ENCODE measurements at regions not wholly inside any gene's neighbourhood (a gene's known extent, or its start where the extent isn't known, plus 50 kb on each side); places are given as distances from the start of the nearest gene placed in this dataset.
"Not testable (repeated sequence)": the region's sequence is repeated elsewhere in the genome, so short reads cannot be mapped to it uniquely, and the experiment has no call there.

DNA sequence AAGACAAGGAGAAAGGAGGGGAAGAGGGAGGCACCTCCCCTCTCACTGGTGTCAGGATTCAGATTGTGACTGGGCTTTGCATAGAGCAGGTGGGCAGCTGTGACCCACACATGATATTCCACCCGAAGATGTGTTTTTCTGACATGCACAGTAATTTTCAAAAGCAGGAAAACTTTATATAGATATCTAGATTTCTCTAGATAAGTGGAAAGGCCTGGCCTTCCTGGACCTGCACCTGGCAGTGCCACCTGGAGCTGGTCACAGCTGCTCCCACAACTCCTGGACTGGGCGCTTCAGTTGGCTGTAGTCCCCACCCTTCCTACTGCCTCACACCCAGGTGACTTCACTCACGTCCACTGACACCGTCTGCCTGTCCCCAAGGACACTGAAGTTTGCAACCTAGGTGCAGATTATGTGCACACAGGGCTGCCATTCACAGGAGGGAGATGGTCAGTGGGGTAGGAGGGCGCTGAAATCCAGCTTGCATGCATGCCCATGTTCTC is 70.4 kb upstream of the PLGLB2 start:
- not testable (repeated sequence) for DNase-seq (ENCODE audit: low read depth); H3K4me3 ChIP-seq (ENCODE audit: low read length)

DNA sequence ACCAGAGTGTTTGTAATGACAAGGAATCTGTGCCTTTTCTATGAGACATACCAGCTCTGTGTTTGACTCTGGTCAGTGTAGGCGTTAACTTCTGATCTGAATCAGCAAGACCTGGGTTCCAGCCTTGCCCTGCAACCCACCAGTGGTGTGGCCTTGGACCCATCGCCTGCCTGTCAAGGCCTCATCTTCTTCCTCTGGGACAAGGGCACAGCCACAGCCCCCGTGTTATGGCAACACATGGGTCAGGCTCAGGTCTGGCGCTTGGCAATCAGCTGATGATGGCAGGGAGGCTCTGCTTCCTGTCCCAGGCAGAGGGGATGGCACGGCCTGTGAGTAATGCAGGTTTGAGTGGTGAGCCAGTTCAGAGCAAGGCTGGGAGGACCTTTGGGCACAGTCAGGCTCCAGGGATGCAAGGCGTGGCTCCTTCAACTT is 69.1 kb upstream of the PLGLB2 start:
- DNase-seq (ENCODE audit: low read depth); H3K4me3 ChIP-seq (ENCODE audit: low read length): not testable (repeated sequence)

DNA sequence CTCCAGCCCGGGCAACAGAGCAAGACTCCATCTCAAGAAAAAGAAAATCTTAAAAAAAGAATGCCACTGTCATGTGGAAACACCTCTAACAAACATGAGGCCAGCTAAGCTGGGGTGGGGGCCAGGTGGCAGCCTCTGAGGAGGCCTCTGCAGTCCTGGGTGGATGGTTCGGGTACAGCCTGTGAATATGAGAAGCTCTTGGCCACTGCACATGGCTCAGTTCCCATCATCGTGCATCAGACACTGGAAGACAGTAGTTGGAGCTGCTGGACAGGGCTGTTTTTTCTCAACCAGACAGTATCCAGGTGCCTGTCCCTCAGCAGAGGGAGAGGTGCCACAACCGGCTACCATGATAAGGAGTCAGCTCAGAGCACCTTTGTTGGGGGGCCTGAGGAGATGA is 67.9 kb upstream of the PLGLB2 start:
- not testable (repeated sequence) for DNase-seq (ENCODE audit: low read depth); H3K4me3 ChIP-seq (ENCODE audit: low read length)

DNA sequence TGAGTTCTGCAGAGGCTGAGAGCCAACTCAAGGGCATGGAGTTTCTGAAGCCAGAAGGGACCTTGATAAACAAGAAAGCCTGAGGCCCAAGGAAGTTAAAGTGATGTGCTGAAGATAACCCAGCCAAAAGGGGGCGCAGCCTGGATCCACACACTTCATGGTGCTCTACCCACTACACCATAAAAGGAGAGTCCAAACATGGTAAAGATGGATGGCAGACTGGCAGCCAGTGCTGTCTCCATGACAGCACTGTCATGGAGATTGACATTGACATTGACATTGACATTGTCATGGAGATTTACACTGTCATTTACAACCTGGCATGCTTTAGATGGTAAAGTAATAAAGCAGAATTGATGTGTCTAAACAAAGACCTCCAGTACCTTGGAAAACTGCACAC is 67.2 kb upstream of the PLGLB2 start:
- not testable (repeated sequence) for H3K4me3 ChIP-seq (ENCODE audit: low read length); DNase-seq (ENCODE audit: low read depth)

DNA sequence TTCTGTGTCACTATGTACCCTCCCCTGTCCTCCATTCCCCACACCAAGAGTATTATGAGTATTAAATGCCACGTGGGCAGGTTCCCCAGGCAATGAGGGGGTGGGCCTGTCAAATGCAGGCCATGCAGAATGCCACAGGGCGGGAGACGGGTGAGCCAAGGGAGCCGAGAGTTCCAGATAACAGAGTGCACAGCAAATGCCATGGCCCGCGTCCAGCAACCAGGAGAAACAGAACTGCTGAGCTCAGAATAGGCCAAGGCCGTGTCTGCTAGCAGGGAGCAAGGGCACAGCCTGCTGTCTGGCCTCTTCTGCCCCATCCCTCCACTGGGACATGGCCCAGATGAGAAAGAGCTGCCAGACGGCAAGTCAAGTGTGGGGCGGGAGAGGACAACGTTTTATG is 64.4 kb upstream of the PLGLB2 start:
- not testable (repeated sequence) for H3K4me3 ChIP-seq (ENCODE audit: low read length)
- peak; percentile 18 for DNase-seq (ENCODE audit: low read depth)
- TF ChIP-seq, protein P1, sequence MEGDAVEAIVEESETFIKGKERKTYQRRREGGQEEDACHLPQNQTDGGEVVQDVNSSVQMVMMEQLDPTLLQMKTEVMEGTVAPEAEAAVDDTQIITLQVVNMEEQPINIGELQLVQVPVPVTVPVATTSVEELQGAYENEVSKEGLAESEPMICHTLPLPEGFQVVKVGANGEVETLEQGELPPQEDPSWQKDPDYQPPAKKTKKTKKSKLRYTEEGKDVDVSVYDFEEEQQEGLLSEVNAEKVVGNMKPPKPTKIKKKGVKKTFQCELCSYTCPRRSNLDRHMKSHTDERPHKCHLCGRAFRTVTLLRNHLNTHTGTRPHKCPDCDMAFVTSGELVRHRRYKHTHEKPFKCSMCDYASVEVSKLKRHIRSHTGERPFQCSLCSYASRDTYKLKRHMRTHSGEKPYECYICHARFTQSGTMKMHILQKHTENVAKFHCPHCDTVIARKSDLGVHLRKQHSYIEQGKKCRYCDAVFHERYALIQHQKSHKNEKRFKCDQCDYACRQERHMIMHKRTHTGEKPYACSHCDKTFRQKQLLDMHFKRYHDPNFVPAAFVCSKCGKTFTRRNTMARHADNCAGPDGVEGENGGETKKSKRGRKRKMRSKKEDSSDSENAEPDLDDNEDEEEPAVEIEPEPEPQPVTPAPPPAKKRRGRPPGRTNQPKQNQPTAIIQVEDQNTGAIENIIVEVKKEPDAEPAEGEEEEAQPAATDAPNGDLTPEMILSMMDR (conservative IDR thresholded peaks at IDR 0.05; ENCODE audit: low read depth, low read length), result peak; percentile 6

DNA sequence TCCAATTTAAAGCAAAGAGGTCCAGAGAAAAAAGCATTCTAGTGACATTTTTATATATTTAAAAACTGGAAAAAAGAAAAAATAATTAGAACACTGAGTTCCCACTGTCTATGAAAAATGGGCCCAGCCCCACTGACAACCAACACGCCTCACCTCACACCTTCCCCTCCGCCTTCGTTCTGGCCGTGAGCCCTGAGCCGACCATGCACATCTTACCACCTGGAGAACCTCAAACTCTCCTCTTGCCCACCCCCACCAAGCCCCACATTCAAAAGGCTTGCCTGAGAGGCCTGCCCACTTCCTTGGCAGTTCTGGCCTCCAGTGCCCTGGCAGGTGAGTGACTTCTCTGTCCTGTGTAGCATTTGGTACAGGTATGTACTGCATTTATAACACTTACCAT is 63.9 kb upstream of the PLGLB2 start:
- not testable (repeated sequence) for DNase-seq (ENCODE audit: low read depth); H3K4me3 ChIP-seq (ENCODE audit: low read length)

DNA sequence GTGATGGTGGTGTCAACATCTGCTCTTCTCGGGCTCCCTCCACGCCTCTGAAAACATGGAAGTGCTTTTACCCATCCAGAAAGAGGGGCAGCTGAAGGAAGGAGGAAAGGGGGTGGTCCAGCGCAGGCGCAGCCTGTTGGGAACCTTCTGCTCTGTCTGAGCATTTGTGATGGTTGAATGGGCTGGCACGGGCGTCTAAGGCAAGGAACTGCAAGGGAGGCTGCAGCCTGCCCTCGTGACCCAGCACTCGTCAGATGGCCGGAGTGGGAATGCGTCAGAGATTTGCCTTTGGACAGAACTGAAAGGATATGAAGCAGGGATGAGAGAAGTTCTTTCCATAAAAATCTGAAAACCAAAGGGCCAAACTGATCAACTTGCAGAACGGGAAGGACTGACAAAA is 62.3 kb upstream of the PLGLB2 start:
- not testable (repeated sequence) for H3K4me3 ChIP-seq (ENCODE audit: low read length)
- DNase-seq (ENCODE audit: low read depth), result peak; percentile 48

DNA sequence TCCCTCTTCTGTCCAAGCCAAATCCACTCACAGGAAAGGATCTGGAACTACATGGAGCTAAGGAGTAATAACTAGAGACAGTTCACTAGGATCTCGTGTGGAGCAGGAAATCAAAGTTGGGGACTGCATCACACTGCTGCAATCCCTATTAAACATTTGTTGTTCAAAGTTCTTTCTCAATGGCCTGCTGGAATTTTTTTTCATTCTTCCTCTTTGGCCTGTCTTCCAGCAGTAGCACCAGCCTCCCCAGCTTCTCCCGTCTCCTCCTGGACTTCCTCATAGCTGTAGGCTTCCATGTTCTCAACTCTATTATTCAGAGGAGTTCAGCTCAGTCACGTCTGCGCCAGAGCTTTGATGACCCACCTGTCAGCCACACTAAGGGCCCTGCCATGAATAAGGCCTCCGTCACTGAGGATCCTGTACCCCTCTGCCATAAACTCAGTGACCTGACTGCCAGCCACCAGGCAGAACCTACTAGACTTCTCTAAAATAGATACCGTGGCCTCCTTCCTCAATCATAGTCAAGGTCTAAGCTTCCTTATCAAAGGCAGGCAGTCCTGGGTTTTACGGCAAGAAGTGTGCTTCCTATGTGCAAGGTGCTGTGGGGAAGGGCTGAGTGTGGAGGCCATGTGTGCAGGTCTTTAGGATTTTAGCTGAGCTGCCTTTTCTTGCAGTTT is 60.9 kb upstream of the PLGLB2 start:
- not testable (repeated sequence) for DNase-seq (ENCODE audit: low read depth); H3K4me3 ChIP-seq (ENCODE audit: low read length)

DNA sequence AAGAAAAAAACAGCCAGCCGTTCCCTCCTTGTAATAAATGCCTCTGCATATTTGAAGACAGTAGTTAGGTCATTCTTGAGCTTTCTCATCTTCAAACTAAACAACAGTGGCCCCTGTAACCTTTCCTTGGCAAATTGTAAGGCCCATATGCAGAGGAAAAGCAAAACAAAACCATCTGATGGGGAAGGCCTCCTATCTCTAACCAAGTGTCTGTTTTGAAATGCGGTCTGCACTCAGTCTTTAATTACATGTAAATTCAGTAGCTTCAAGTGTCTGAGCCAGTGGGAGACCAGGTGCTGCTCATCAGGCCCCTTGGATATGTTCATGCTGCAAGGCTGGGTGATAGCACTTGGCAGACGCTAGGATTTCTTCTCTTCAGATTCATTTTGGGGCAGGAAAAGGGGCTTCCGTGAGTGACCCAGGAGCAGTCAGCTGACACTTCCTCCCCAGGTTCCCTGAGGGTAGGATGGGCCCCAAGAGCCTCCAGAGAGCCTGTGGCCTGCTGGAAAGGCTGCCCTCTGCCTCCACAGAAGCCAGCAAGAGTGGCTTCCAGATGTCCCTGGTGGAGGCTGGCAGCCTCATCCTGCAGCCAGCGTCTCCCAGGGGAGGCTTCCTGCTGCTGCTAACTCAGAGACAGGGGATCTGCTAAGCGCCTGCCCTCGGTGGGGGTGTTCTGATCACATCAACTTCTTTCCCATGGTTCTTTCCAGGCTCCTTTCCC is 60.2 kb upstream of the PLGLB2 start:
- DNase-seq (ENCODE audit: low read depth); H3K4me3 ChIP-seq (ENCODE audit: low read length): not testable (repeated sequence)

DNA sequence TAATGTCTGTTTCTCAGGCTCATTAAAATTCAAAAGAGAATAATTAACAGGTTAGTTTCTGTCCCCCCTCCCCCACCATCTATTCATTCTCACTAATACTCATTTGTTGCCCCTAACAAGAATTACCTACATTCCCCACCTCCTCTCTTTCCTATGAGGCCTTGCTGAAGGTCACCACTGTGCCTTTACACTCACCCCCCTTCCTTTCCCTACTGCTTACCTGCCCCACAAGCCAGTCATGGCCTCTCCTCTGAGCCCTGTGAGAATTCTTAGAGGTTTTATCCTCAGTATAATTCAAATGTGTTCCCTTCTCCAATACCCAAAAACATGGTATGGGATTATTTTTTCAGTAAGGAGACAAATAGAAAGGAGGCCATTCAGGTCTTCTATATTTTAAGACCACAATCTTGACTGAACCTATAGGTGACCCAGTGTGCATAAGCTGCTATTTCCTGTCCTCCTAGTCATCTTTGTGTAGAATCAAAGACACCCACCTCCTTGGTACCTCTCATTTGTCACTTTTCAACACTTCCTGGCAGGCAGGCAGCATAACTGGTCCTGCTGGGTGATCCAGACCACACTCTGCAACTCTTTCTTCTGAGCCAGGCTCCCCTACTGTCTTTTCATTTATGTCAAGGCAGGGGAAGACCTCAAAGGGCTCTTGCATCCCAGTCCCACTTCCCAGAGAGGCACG is 55.8 kb upstream of the PLGLB2 start:
- DNase-seq (ENCODE audit: low read depth); H3K4me3 ChIP-seq (ENCODE audit: low read length): not testable (repeated sequence)

DNA sequence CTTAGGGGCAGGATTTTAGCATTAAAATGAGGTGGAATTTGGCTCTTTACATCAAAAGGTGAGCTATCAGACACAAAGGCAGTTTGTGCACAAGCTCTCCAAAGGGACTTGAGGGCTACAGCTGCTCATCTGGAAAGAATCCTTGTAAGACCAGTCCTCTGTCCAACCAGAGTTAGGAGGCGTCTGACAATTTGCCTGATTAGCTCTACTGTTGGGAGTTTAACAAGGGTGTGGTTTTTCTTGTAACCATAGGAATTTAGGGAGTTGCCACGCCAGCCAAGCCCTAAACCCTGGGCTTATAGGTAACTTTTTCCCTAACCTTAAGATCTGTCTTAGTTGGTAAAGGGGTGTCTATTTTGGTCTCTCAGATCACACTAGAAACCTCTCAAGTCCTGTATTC is 55.0 kb upstream of the PLGLB2 start:
- DNase-seq (ENCODE audit: low read depth); H3K4me3 ChIP-seq (ENCODE audit: low read length): not testable (repeated sequence)

DNA sequence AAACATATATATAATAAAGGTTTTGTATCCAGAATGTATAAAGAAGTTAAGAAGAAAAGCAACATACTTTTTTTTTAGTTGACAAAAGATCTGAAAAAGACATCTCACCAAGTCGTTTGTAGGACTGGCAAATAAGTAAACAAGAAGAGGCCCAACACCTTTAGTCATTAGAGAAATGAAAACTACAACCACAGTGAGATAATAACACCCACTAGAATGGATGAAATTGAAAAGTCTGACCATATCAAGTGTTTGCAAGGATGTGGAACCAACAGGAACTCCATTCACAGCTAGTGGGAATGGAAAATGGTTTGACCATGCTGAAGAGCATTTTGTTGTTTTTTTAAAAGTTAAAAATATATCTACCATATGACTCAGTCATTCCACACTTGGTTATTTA is 54.0 kb upstream of the PLGLB2 start:
- H3K4me3 ChIP-seq (ENCODE audit: low read length); DNase-seq (ENCODE audit: low read depth): not testable (repeated sequence)

DNA sequence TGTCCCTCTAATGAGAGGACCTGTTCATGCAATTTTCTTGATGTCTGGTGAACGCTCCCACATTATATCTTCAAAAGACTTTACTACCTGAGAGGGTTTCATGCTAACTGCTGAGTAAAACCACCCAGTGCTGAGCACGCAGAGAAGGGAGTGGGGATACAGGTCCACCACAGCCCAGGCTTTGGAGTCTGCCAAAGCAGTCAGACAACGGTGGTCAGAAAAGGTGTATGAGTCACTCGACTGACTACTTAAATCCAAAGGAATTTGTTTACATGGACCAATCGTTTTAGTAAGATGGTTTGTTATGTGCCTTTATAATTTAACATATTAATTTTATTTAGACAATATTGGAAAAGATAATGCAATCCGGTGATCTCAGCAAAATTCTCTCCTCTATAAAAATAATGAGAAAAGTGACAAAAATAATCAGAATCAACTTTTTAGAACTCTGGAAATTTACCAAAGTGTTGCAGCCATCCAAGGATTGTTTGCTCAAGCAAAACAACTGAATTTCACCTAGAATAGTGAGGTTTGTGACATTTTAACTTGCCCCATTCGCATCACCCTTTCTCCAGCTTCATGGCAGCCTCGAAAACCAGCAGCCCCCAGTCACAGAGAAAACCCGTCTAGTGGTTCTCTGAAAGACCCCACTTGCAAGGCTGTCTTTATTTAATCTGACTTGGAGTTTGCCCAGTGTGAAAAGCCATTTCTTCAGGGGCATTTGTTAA is 52.1 kb upstream of the PLGLB2 start:
- not testable (repeated sequence) for H3K4me3 ChIP-seq (ENCODE audit: low read length)
- peak; percentile 26 for DNase-seq (ENCODE audit: low read depth)

Measured in retinal pigment epithelial cell (primary cell).